ENCODE measurements at regions not wholly inside any gene's neighbourhood (a gene's known extent, or its start where the extent isn't known, plus 50 kb on each side); places are given as distances from the start of the nearest gene placed in this dataset.

GRCh38 chr3:127072971-127073783 is 90.3 kb downstream of the PLXNA1 start:
- TF ChIP-seq CTCF (IDR thresholded peaks at IDR 0.05) (no peak), POLR2A (IDR thresholded peaks at IDR 0.05) (no peak), EP300 (IDR thresholded peaks at IDR 0.05) (no peak)

Measured in ovary (tissue), 3 donors.